Activated CD4-positive, alpha-beta T cell treated with anti-CD3 and anti-CD28 coated beads, Interleukin-2, Interleukin-6, amounts not matched to agents 100 ng/mL and 50 ng/mL, durations not matched to agents 16 hours and 8 hours (primary cell): ENCODE measurements at regions not wholly inside any gene's neighbourhood (a gene's known extent, or its start where the extent isn't known, plus 50 kb on each side); places are given as distances from the start of the nearest gene placed in this dataset.
"Not testable (repeated sequence)": the region's sequence is repeated elsewhere in the genome, so short reads cannot be mapped to it uniquely, and the experiment has no call there.

Experiments used
- DNase-seq: peaks from one replicate; pipeline ENCODE4 v3.0.0-alpha.2; 2020

- no peak for DNase-seq
Measured at GRCh38 chr14:101616202-101616601, 54.9 kb downstream of the DIO3 start.

GRCh38 chr14:101619484-101619883, 58.2 kb downstream of the DIO3 start:
- no peak for DNase-seq

GRCh38 chr14:101620031-101620788, 58.9 kb downstream of the DIO3 start:
- DNase-seq: no peak

- DNase-seq: no peak
Measured at GRCh38 chr14:101620821-101621785, 59.8 kb downstream of the DIO3 start.

- no peak for DNase-seq
Measured at GRCh38 chr14:101622251-101623076, 61.2 kb downstream of the DIO3 start.

- DNase-seq: no peak
Measured at GRCh38 chr14:101623077-101623372, 61.7 kb downstream of the DIO3 start.

- DNase-seq: no peak
Measured at GRCh38 chr14:101623685-101624444, 62.6 kb downstream of the DIO3 start.

- DNase-seq: no peak
Measured at GRCh38 chr14:101624536-101624935, 63.2 kb downstream of the DIO3 start.

GRCh38 chr14:101625336-101626097, 64.2 kb downstream of the DIO3 start:
- DNase-seq: no peak

- no peak for DNase-seq
Measured at GRCh38 chr14:101626331-101626730, 65.0 kb downstream of the DIO3 start.

- no peak for DNase-seq
Measured at GRCh38 chr14:101627915-101628262, 66.6 kb downstream of the DIO3 start.

GRCh38 chr14:101628471-101628966, 67.2 kb downstream of the DIO3 start:
- DNase-seq: peak; percentile 80

GRCh38 chr14:101628975-101629374, 67.7 kb downstream of the DIO3 start:
- DNase-seq: no peak

- no peak for DNase-seq
Measured at GRCh38 chr14:101630056-101630965, 69.0 kb downstream of the DIO3 start.

GRCh38 chr14:101631199-101631598, 69.9 kb downstream of the DIO3 start:
- DNase-seq: no peak

- not testable (repeated sequence) for DNase-seq
Measured at GRCh38 chr14:101631970-101632369, 70.7 kb downstream of the DIO3 start.

- DNase-seq: no peak
Measured at GRCh38 chr14:101632520-101632919, 71.2 kb downstream of the DIO3 start.

- DNase-seq: no peak
Measured at GRCh38 chr14:101633276-101633675, 72.0 kb downstream of the DIO3 start.

GRCh38 chr14:101634202-101634849, 73.0 kb downstream of the DIO3 start:
- DNase-seq: no peak
